ENCODE measurements at regions not wholly inside any gene's neighbourhood (a gene's known extent, or its start where the extent isn't known, plus 50 kb on each side); places are given as distances from the start of the nearest gene placed in this dataset.
"Not testable (repeated sequence)": the region's sequence is repeated elsewhere in the genome, so short reads cannot be mapped to it uniquely, and the experiment has no call there.

GRCh38 chr10:38209332-38209731 lies 115.2 kb downstream of the ZNF37A start:
- no peak for DNase-seq

- DNase-seq, result not testable (repeated sequence)
Observed at GRCh38 chr10:38209748-38210147, 115.6 kb downstream of the ZNF37A start.

- no peak for DNase-seq
Observed at GRCh38 chr10:38212460-38212859, 118.3 kb downstream of the ZNF37A start.

GRCh38 chr10:38226385-38226784 lies 132.2 kb downstream of the ZNF37A start:
- DNase-seq, result no peak

- no peak for DNase-seq
Observed at GRCh38 chr10:38228394-38228793, 134.3 kb downstream of the ZNF37A start.

GRCh38 chr10:38238479-38238878 lies 144.3 kb downstream of the ZNF37A start:
- DNase-seq, result not testable (repeated sequence)

- DNase-seq, result not testable (repeated sequence)
Observed at GRCh38 chr10:38242061-38242649, 148.0 kb downstream of the ZNF37A start.

GRCh38 chr10:38248113-38248512 lies 154.0 kb downstream of the ZNF37A start:
- not testable (repeated sequence) for DNase-seq

- not testable (repeated sequence) for DNase-seq
Observed at GRCh38 chr10:38252551-38252950, 158.4 kb downstream of the ZNF37A start.

- DNase-seq, result not testable (repeated sequence)
Observed at GRCh38 chr10:38267555-38267954, 173.4 kb downstream of the ZNF37A start.

GRCh38 chr10:38271031-38271430 lies 176.9 kb downstream of the ZNF37A start:
- DNase-seq, result not testable (repeated sequence)

- not testable (repeated sequence) for DNase-seq
Observed at GRCh38 chr10:38274879-38275278, 180.7 kb downstream of the ZNF37A start.

GRCh38 chr10:38292560-38292959 lies 198.4 kb downstream of the ZNF37A start:
- DNase-seq, result not testable (repeated sequence)

GRCh38 chr10:38310111-38310510 lies 216.0 kb downstream of the ZNF37A start:
- DNase-seq, result not testable (repeated sequence)

GRCh38 chr10:38315090-38315805 lies 221.1 kb downstream of the ZNF37A start:
- DNase-seq, result not testable (repeated sequence)

- DNase-seq, result not testable (repeated sequence)
Observed at GRCh38 chr10:38321393-38321792, 227.3 kb downstream of the ZNF37A start.

- not testable (repeated sequence) for DNase-seq
Observed at GRCh38 chr10:38330306-38330705, 236.2 kb downstream of the ZNF37A start.

GRCh38 chr10:38331106-38331505 lies 237.0 kb downstream of the ZNF37A start:
- DNase-seq, result not testable (repeated sequence)

- DNase-seq, result not testable (repeated sequence)
Observed at GRCh38 chr10:38333699-38334098, 239.6 kb downstream of the ZNF37A start.

- DNase-seq, result not testable (repeated sequence)
Observed at GRCh38 chr10:38350645-38351044, 256.5 kb downstream of the ZNF37A start.

GRCh38 chr10:38354410-38354809 lies 260.3 kb downstream of the ZNF37A start:
- not testable (repeated sequence) for DNase-seq

GRCh38 chr10:38355911-38356526 lies 261.9 kb downstream of the ZNF37A start:
- peak; percentile 46 for DNase-seq

GRCh38 chr10:38356527-38356926 lies 262.4 kb downstream of the ZNF37A start:
- DNase-seq, result not testable (repeated sequence)

- not testable (repeated sequence) for DNase-seq
Observed at GRCh38 chr10:38362514-38362913, 268.4 kb downstream of the ZNF37A start.

Data from DMS153 (cell line).